ENCODE measurements at regions not wholly inside any gene's neighbourhood (a gene's known extent, or its start where the extent isn't known, plus 50 kb on each side); places are given as distances from the start of the nearest gene placed in this dataset.

GRCh38 chr10:81108516-81109199, 571.0 kb downstream of the SH2D4B start:
- TF ChIP-seq TAF1 (IDR thresholded peaks at IDR 0.05; ENCODE audit: borderline replicate concordance, insufficient read depth, low read length) = no peak
- no peak for TF ChIP-seq POLR2AphosphoS5 (IDR thresholded peaks at IDR 0.05; ENCODE audit: low read depth, low read length)
- TF ChIP-seq, protein P1, sequence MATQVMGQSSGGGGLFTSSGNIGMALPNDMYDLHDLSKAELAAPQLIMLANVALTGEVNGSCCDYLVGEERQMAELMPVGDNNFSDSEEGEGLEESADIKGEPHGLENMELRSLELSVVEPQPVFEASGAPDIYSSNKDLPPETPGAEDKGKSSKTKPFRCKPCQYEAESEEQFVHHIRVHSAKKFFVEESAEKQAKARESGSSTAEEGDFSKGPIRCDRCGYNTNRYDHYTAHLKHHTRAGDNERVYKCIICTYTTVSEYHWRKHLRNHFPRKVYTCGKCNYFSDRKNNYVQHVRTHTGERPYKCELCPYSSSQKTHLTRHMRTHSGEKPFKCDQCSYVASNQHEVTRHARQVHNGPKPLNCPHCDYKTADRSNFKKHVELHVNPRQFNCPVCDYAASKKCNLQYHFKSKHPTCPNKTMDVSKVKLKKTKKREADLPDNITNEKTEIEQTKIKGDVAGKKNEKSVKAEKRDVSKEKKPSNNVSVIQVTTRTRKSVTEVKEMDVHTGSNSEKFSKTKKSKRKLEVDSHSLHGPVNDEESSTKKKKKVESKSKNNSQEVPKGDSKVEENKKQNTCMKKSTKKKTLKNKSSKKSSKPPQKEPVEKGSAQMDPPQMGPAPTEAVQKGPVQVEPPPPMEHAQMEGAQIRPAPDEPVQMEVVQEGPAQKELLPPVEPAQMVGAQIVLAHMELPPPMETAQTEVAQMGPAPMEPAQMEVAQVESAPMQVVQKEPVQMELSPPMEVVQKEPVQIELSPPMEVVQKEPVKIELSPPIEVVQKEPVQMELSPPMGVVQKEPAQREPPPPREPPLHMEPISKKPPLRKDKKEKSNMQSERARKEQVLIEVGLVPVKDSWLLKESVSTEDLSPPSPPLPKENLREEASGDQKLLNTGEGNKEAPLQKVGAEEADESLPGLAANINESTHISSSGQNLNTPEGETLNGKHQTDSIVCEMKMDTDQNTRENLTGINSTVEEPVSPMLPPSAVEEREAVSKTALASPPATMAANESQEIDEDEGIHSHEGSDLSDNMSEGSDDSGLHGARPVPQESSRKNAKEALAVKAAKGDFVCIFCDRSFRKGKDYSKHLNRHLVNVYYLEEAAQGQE (IDR thresholded peaks at IDR 0.05; ENCODE audit: insufficient read depth in 1 of 2, low read depth in 2 of 2, low read length in 2 of 2) = no peak

All from PFSK-1 (cell line).